ENCODE measurements at regions not wholly inside any gene's neighbourhood (a gene's known extent, or its start where the extent isn't known, plus 50 kb on each side); places are given as distances from the start of the nearest gene placed in this dataset.

DNA sequence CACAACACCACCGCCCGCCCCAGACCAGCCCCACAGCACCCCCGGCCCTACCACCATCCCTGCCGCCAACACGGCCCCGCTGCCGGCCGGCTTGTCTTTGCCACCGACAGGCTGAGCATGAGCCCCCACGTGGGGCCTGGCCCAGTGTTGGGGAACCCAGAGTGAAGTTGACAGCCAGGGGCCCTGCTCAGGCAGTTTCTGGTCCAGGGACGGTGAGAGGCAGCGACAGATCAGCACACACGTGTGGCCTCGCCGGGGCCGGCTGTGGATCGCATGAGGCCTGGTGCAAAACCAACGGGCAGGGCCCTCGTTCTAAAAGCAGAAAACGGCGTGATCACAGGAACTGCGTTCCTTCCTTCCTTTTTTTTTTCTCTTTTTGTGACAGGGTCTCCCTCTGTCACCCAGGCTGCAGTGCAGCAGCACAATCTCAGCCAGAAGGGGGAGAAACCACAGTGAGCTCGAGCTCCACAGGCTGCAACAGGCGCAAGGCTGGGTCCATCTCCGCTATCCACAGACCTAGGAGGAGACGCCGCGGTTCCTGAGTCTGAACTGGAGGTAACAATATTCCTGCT is 50.5 kb upstream of the FBRSL1 start:
- DNase-seq (ENCODE audit: low spot score) (no peak), FAIRE-seq (no peak)

DNA sequence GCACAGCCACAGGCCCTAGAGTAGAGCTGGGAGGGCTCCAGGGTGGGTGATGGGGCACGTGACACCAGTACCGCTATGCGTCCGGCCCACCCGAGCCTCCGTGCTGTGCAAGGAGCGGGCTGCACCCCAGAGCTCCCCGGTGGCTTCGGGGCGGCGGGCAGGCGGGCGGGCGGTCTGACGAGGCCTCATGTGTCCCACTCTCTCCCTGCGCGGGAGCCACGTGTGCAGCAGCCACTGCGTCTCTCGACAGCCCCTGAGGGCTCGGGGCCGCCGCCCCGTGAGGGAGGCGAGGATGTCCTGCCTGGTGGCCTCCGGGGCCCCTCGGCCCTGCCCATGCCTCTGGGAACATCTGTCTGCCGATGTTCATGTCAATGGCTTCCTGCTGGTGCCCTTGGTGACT is 51.2 kb upstream of the FBRSL1 start:
- DNase-seq (ENCODE audit: low spot score) (no peak), FAIRE-seq (no peak)

- FAIRE-seq (no peak), DNase-seq (ENCODE audit: low spot score) (no peak)
Observed at GRCh38 chr12:132437943-132438700, 51.8 kb upstream of the FBRSL1 start.

GRCh38 chr12:132437252-132437932 is 52.6 kb upstream of the FBRSL1 start:
- no peak for DNase-seq (ENCODE audit: low spot score)

DNA sequence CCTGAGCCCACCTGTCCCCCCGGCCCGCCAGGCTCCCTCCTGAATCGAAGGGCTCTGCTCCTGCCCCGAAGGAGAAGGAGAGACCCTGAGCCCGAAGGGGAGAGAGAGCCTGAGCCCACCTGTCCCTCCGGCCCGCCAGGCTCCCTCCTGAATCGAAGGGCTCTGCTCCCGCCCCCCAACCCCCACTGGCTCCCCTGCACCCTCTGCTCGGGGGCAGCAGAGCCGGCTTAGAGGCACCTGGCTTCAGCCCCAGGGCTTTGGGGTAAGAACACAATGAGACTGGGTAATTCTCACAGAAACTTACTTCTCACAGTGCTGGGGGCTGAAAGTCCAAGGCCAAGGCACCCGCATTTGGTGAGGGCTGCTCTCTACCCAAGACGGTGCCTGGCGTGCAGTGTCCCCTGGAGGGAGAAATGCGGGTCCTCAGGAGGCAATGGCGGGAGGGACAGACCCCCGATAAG is 53.1 kb upstream of the FBRSL1 start:
- no peak for FAIRE-seq
- no peak for DNase-seq (ENCODE audit: low spot score)

More at GRCh38 chr12:132437252-132437932, 52.6 kb upstream of the FBRSL1 start:
- FAIRE-seq: no peak

GRCh38 chr12:132435486-132436187 is 54.3 kb upstream of the FBRSL1 start:
- DNase-seq (ENCODE audit: low spot score): no peak
- FAIRE-seq: no peak

DNA sequence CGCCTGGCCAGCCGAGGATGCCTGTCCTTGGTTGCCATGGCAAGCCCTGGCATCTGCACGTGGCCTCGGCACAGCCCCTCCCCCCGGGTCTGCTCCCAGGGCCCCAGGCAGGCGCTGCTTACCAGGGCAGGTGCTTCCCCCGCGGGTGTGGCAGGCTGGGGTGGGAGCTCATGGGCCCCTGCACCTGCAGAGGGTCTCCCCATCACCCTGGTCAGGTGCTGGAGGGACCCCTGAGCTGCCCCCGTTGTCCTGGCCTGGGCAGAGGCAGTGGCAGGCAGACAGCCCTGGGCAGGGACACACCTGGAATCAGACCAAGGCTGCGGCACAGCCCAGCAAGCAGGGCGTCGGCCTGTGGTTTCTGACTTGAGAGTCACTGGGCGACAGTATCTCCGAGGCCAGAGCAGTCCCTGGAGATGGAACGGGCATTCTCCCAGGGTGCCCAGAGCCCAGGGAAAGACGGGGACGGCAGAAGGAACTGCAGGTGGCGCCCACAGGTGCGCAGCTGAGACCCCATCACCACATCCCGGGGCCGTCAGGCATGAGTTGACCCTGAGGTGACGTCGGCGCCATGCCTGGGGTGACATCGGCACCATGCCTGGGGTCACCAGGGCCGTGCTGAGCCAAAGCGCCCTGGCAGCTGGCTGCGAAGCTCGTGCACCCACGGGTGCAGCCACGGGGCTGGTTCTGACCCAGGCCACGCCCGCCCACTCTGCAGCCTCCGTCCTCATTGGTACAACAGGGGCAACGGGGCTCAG is 56.1 kb upstream of the FBRSL1 start:
- no peak for DNase-seq (ENCODE audit: low spot score)
- no peak for FAIRE-seq

DNA sequence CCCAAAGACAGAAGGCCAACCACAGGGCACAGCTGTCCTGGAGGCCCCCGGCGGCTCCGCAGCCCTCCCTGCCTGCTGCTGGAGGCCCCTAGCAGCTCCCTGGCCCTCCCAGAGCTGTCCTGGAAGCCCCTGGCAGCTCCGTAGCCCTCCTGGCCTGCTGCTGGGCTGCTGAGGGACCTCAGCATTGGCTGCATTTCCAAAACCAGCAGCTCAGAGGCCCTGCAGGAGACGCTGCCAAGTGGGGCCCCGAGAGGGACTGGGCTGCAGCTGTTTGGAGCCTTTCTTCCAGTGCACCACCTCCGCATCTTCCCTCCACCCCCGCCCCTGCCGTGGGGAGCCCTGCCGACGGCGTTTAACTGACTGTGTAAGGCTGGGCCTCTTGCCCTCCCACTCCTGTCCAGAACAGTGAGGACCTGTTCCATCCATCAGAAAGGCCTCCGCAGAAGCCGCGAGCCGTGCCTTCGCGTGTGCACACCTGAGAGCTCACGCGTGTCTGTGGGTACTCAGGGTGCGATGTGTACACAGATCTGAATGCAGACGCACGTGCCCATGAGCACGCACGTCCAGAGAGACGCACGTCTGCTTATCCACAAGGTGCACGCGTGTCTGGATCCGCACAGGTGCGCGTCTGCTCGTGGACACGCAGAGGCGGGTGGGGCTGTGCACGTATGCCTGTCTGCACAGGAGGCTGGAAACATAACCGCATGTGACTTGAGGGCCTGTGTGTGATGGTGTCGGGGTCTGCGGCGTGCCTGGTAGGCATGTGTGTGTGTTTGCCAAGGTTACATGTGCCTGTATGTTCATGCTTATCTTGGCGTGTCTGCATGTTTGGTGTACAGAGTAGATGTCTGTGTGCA is 57.0 kb upstream of the FBRSL1 start:
- DNase-seq (ENCODE audit: low spot score) (no peak), FAIRE-seq (no peak)

DNA sequence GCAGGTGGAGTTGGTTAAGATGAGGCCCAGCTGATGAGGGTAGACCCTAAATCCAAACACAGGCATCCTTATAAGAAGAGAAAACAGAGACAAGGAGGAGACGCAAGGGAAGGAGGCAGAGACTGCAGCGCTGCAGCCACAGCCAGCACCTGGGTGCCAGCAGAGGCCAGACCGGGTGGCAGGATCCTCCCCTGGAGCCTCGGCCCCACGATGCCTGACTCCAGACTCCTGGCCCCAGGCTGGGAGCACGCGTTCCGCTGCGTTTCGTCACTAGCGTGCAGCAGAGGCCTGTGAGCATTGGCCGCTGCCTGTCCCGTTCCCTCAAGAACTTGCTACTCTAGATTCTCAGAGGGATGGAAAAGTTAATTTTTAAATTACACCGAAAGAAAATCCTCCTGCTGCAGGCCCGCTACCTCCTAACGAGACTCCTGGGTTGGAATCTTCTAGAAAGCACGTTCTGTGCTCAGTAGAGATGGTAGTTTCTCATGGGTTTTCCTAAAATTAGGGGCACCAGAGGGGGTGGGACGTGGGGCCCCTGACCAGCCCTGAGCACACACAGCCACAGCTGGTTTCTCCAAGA is 57.7 kb upstream of the FBRSL1 start:
- no peak for DNase-seq (ENCODE audit: low spot score)
- FAIRE-seq: no peak

DNA sequence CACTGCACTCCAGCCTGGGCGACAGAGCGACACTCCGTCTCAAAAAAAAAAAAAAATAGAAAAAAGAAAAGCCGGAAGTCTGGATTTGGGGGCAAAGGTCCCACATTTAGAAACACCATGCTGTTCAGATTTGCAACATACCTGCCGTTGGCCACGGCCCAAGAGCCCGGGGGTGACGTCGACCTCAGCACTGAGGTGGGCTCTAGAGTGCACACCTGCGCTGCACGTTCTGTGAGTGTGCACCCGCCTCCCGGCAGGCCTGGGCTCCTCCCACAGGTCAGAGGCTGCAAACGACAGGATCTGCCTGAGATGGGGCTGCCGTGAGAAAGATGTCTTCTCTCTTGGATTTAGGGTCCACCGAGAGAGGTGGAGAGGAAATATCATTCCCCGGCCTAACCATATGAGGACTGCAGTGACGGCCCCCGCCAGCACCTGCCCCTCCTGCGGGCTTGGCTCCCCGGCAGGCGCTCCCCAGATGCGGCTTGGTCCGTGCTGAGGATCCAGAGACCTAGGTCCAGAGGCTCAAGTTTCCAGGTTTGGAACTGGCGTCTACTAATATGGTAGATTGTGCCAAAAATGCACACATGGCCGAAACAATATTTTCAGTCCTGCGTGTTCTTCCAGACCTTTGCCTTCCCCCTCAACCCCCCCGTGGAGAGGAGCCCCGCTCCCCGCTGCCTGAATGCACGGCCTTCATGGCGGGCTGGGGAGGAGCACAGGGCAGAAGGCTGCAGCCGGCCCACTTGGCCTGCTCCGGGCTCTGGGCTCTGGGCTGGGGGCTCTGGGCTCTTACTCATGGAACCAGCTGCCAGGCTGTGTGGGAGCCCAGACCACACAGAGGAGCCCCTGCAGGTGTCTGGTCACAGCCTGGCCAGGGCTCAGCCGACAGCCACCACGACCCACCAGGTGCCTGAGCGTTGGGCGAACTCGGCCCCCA is 58.8 kb upstream of the FBRSL1 start:
- FAIRE-seq (no peak), DNase-seq (ENCODE audit: low spot score) (no peak)

- no peak for DNase-seq (ENCODE audit: low spot score)
- FAIRE-seq: no peak
Observed at GRCh38 chr12:132429946-132430643, 59.9 kb upstream of the FBRSL1 start.

- FAIRE-seq (no peak), DNase-seq (ENCODE audit: low spot score) (no peak)
Observed at GRCh38 chr12:132429602-132429945, 60.4 kb upstream of the FBRSL1 start.

- FAIRE-seq (no peak), DNase-seq (ENCODE audit: low spot score) (no peak)
Observed at GRCh38 chr12:132428936-132429601, 60.9 kb upstream of the FBRSL1 start.

- FAIRE-seq (no peak), DNase-seq (ENCODE audit: low spot score) (no peak)
Observed at GRCh38 chr12:132427999-132428935, 61.7 kb upstream of the FBRSL1 start.

GRCh38 chr12:132427174-132427768 is 62.7 kb upstream of the FBRSL1 start:
- DNase-seq (ENCODE audit: low spot score) (no peak), FAIRE-seq (no peak)
